ENCODE measurements at regions not wholly inside any gene's neighbourhood (a gene's known extent, or its start where the extent isn't known, plus 50 kb on each side); places are given as distances from the start of the nearest gene placed in this dataset.
A peak's percentile ranks its signal among the peaks of the same experiment; 100 is the strongest.

GRCh38 chr2:212908031-212908430, 243.4 kb downstream of the IKZF2 start:
- DNase-seq (ENCODE audit: low read depth in 2 of 2) = peak in 1 of 2 donors; percentile 44
- TF ChIP-seq CTCF (IDR thresholded peaks at IDR 0.05; ENCODE audit: low read depth, low read length) = no peak
- no peak overlapping the region for H3K4me3 ChIP-seq (replicated peaks in 1 of 2; ENCODE audit: low read depth in 2 of 2, low read length in 2 of 2)

GRCh38 chr2:212906620-212907019, 244.8 kb downstream of the IKZF2 start:
- H3K4me3 ChIP-seq (replicated peaks in 1 of 2; ENCODE audit: low read depth in 2 of 2, low read length in 2 of 2) = no peak overlapping the region
- no peak for TF ChIP-seq CTCF (IDR thresholded peaks at IDR 0.05; ENCODE audit: low read depth, low read length)

GRCh38 chr2:212905640-212906201, 245.7 kb downstream of the IKZF2 start:
- no peak overlapping the region for H3K4me3 ChIP-seq (replicated peaks in 1 of 2; ENCODE audit: low read depth in 2 of 2, low read length in 2 of 2)
- DNase-seq (ENCODE audit: low read depth in 2 of 2) = peak; percentile 79 to 90
- TF ChIP-seq CTCF (IDR thresholded peaks at IDR 0.05; ENCODE audit: low read depth, low read length) = no peak

More at GRCh38 chr2:212906620-212907019, 244.8 kb downstream of the IKZF2 start:
- DNase-seq (ENCODE audit: low read depth in 2 of 2) = no peak

GRCh38 chr2:212904646-212905045, 246.8 kb downstream of the IKZF2 start:
- no peak for DNase-seq (ENCODE audit: low read depth in 2 of 2)
- TF ChIP-seq CTCF (IDR thresholded peaks at IDR 0.05; ENCODE audit: low read depth, low read length) = no peak

GRCh38 chr2:212903413-212903812, 248.0 kb downstream of the IKZF2 start:
- TF ChIP-seq CTCF (IDR thresholded peaks at IDR 0.05; ENCODE audit: low read depth, low read length) = no peak
- no peak overlapping the region for H3K4me3 ChIP-seq (replicated peaks in 1 of 2; ENCODE audit: low read depth in 2 of 2, low read length in 2 of 2)
- DNase-seq (ENCODE audit: low read depth in 2 of 2) = no peak

More at GRCh38 chr2:212904646-212905045, 246.8 kb downstream of the IKZF2 start:
- no peak overlapping the region for H3K4me3 ChIP-seq (replicated peaks in 1 of 2; ENCODE audit: low read depth in 2 of 2, low read length in 2 of 2)

- H3K4me3 ChIP-seq (replicated peaks in 1 of 2; ENCODE audit: low read depth in 2 of 2, low read length in 2 of 2) = no peak overlapping the region
- TF ChIP-seq CTCF (IDR thresholded peaks at IDR 0.05; ENCODE audit: low read depth, low read length) = no peak
- no peak for DNase-seq (ENCODE audit: low read depth in 2 of 2)
Observed at GRCh38 chr2:212902421-212902820, 249.0 kb downstream of the IKZF2 start.
